Calu3 (cell line): ENCODE measurements at regions not wholly inside any gene's neighbourhood (a gene's known extent, or its start where the extent isn't known, plus 50 kb on each side); places are given as distances from the start of the nearest gene placed in this dataset.

Experiments used
- BruUV-seq: library from RNA; stranded (reverse); fragments of 400-500 nt; replicated peaks from 2 replicates; lab custom pipeline; 2021; lab: Mats Ljungman, UMichigan
- CTCF ChIA-PET: fragments of 300-600 bp; sonication (Branson Sonifier 250); formaldehyde crosslinking; loops from one replicate; lab custom pipeline; 2022; ENCODE audit warnings: antibody characterized with exemption; lab: Charles Lee
- DNase-seq: peaks from one replicate; pipeline ENCODE4 v3.0.0; 2022
- H3K27ac Mint-ChIP-seq: one replicate; pipeline ENCODE4 v1.8.0; 2022; ENCODE audit warnings: mixed read lengths; ENCODE audit not compliant: unreplicated experiment
- H3K27me3 Mint-ChIP-seq: one replicate; pipeline ENCODE4 v1.8.0; 2022; ENCODE audit warnings: mixed read lengths; ENCODE audit not compliant: unreplicated experiment
- H3K36me3 Mint-ChIP-seq: one replicate; pipeline ENCODE4 v1.8.0; 2022; ENCODE audit warnings: mild to moderate bottlenecking, moderate library complexity, mixed read lengths; ENCODE audit not compliant: insufficient read depth, unreplicated experiment
- H3K4me1 Mint-ChIP-seq: one replicate; pipeline ENCODE4 v1.8.0; 2022; ENCODE audit warnings: mild to moderate bottlenecking, low read depth, mixed read lengths; ENCODE audit not compliant: unreplicated experiment
- H3K4me3 Mint-ChIP-seq: one replicate; pipeline ENCODE4 v1.8.0; 2022; ENCODE audit warnings: mild to moderate bottlenecking, low read depth, moderate library complexity, mixed read lengths; ENCODE audit not compliant: unreplicated experiment
- H3K9me3 Mint-ChIP-seq: one replicate; pipeline ENCODE4 v1.8.0; 2022; ENCODE audit warnings: low read depth, mixed read lengths; ENCODE audit not compliant: unreplicated experiment
- intact Hi-C: fragments of 100-400 bp; cut with micrococcal nuclease; formaldehyde crosslinking; loops from one replicate; pipeline ENCODE4 v1.10.0; 2022; ENCODE audit not compliant: unreplicated experiment
- TF ChIP-seq, protein P1 (sequence below): fragments of 200-600 bp; IDR thresholded peaks from one replicate; pipeline ENCODE4 v1.8.0; 2022; ENCODE audit warnings: antibody characterized with exemption; ENCODE audit not compliant: unreplicated experiment

DNA sequence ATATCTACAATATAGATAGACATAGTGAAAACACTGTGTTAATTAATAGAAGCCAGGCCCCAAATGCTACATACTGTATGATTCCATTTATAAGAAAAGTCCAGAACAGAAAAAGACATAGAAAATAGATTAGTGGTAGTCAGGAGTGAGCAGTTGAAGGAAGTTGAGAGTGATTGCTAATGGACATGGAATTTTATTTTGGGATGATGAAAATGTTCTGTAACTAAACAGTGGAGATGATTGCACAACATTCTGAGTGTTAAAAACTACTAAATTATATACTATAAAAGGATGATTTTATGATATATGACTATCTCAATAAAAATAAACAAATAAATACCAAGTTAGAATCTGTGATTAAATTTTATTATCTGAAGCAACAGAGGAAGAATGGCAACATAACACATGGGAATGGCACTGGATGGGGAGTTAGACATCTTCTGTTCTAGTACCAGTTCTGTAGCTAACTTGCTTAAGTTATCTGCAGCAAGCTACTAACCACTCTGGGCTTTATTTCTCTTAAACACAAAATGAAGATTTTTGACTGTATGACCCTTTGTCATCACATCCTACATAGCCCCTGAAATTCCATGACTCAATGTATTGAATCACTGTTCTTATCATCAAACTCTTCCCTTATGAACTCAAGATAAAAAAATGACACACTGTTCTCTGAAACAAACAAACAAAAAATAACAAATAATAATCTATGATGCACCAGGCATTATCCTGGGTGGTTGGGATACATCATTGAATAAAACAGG is 612.7 kb downstream of the TBL1XR1 start:
- Mint-ChIP-seq H3K4me3 (no peak overlapping the region), H3K27me3 (no peaks in the 10 kb centered on the region), H3K36me3 (no peaks in the 10 kb centered on the region), H3K4me1 (no peaks in the 10 kb centered on the region), H3K27ac (no peak overlapping the region), H3K9me3 (peaks cover 8% of the 10 kb centered on the region)
- BruUV-seq = no TSS peak
- CTCF ChIA-PET = no interaction called here
- intact Hi-C loops = no loop called here
- TF ChIP-seq, protein P1, sequence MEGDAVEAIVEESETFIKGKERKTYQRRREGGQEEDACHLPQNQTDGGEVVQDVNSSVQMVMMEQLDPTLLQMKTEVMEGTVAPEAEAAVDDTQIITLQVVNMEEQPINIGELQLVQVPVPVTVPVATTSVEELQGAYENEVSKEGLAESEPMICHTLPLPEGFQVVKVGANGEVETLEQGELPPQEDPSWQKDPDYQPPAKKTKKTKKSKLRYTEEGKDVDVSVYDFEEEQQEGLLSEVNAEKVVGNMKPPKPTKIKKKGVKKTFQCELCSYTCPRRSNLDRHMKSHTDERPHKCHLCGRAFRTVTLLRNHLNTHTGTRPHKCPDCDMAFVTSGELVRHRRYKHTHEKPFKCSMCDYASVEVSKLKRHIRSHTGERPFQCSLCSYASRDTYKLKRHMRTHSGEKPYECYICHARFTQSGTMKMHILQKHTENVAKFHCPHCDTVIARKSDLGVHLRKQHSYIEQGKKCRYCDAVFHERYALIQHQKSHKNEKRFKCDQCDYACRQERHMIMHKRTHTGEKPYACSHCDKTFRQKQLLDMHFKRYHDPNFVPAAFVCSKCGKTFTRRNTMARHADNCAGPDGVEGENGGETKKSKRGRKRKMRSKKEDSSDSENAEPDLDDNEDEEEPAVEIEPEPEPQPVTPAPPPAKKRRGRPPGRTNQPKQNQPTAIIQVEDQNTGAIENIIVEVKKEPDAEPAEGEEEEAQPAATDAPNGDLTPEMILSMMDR = no peak
- no peak for DNase-seq

DNA sequence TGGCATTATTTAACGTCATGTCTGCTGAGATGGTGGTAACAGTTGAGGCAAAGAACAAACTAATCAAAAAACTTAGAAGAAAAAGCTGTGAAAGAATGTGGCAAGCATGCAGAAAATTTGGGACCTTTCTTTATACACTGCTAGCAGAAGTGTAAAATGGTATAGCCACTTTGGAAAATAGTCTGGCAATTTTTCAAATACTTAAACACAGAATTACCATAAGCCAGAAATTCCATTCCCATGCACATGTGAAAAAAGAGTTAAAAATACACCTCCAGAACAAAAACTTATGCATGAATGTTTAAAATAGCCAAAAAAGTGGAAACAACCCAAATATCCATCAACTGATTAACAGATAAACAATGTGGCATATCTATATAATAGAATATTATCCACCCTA is 613.3 kb downstream of the TBL1XR1 start:
- no TSS peak for BruUV-seq
- DNase-seq = no peak
- H3K36me3 Mint-ChIP-seq = no peaks in the 10 kb centered on the region
- H3K9me3 Mint-ChIP-seq = peaks cover 8% of the 10 kb centered on the region
- no peak overlapping the region for H3K27ac Mint-ChIP-seq
- TF ChIP-seq, protein P1 = no peak
- no peaks in the 10 kb centered on the region for H3K4me1 Mint-ChIP-seq
- CTCF ChIA-PET = no interaction called here
- no peaks in the 10 kb centered on the region for H3K27me3 Mint-ChIP-seq
- no peak overlapping the region for H3K4me3 Mint-ChIP-seq
- intact Hi-C loops = no loop called here

DNA sequence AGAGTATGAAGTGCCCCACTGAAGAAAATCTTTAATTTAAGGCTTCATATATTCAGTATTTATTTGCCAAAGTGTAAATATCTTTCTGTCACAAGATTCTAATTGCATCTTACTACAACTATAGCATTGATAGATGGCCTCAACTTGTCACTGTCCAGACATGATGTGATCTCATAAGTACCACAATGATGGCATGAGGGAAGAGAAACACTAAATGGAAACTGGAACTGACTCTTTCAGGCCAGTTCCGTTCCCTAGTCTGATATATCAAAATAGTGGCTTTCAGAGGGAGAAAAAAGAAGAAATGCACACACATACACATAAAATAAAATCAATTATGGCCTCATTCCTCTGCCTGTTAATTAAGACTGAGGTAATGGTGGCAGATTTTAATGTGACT is 615.7 kb downstream of the TBL1XR1 start:
- peaks cover 8% of the 10 kb centered on the region for H3K9me3 Mint-ChIP-seq
- no peaks in the 10 kb centered on the region for H3K4me1 Mint-ChIP-seq
- TF ChIP-seq, protein P1 = no peak
- CTCF ChIA-PET = no interaction called here
- H3K27ac Mint-ChIP-seq = no peak overlapping the region
- no peaks in the 10 kb centered on the region for H3K27me3 Mint-ChIP-seq
- H3K36me3 Mint-ChIP-seq = no peaks in the 10 kb centered on the region
- DNase-seq = no peak
- no TSS peak for BruUV-seq
- no peak overlapping the region for H3K4me3 Mint-ChIP-seq
- intact Hi-C loops = no loop called here

DNA sequence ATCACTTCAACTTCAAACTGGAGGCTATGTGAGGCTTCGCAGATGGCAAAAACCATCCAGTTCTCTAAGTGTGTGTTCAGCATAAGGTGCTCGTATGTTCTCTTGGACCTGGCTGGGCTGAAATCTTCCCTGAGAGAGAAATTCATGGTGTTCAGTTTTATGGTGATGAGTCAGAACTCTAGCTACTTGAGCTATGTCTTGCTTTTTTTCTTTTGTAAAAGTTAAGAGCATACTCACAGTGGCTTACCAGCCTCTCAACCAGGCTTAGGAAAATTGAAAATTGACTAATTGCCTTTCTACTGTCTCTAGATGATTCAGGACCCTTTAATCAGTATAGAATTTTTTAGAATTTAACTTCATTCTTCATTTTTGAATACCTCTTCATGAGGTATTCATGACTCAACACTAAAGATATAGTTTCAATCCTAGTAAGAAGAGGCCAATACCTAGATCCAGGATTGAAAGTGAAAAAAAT is 617.5 kb downstream of the TBL1XR1 start:
- intact Hi-C loops = no loop called here
- no peak overlapping the region for H3K27ac Mint-ChIP-seq
- H3K36me3 Mint-ChIP-seq = no peaks in the 10 kb centered on the region
- peaks cover 8% of the 10 kb centered on the region for H3K9me3 Mint-ChIP-seq
- no peaks in the 10 kb centered on the region for H3K4me1 Mint-ChIP-seq
- DNase-seq = no peak
- CTCF ChIA-PET = no interaction called here
- TF ChIP-seq, protein P1 = no peak
- H3K27me3 Mint-ChIP-seq = no peaks in the 10 kb centered on the region
- no peak overlapping the region for H3K4me3 Mint-ChIP-seq
- no TSS peak for BruUV-seq
